ENCODE measurements at regions not wholly inside any gene's neighbourhood (a gene's known extent, or its start where the extent isn't known, plus 50 kb on each side); places are given as distances from the start of the nearest gene placed in this dataset.
"Not testable (repeated sequence)": the region's sequence is repeated elsewhere in the genome, so short reads cannot be mapped to it uniquely, and the experiment has no call there.

DNA sequence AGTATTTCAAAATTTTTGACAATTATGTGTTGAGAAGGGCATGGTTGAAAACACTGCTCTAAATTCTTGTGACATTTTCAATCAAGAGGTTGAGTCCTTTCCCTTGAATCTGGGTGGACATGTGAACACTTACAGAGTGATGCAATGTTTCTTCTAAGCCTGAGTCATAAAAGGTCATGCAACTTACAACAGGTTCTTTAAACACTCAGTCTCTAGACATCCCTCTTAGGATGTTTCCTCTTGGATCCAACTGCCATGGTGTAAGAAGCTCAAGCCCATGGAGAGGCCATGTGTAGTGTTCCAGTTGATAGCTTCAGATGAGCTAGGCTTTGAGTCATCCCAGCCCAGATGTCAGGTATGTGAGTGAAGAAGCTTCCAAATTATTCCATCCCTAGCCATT is 232.2 kb upstream of the MAOA start:
- DNase-seq = no peak

DNA sequence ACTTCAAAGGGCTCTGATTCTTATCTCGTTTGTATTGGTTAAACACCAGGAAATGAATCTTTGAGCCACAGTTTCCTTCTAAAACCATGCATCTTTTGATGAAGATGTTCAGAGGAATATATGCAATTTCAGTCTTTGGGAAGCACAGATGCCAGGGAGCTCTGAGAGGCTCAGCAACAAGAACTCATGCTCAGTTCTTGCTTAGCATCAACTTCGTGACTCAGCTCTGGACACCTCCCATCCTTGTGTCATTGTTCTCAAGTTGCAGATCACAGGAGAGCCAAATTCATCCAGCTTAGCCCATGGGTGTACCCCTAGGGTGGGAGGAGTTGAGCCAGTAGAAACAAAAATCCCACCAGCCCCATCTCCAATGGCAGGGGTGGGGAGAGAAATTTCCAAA is 219.6 kb upstream of the MAOA start:
- DNase-seq = no peak

DNA sequence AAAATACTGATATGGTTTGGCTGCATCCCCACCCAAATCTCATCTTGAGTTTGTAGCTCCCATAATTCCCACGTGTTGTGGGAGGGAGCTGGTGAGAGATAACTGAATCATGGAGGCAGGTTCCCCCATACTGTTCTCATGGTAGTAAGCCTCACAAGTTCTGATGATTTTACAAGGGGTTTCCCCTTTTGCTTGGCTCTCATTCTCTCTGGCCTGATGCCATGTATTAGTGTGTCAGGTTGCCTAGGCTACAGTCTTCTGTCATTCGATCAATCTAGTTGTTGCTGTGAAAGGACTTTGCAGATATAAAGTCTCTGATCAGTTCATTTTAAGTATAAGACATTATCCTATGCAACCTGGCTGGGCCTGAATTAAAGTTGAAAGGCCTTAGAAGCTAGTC is 209.3 kb upstream of the MAOA start:
- no peak for DNase-seq

DNA sequence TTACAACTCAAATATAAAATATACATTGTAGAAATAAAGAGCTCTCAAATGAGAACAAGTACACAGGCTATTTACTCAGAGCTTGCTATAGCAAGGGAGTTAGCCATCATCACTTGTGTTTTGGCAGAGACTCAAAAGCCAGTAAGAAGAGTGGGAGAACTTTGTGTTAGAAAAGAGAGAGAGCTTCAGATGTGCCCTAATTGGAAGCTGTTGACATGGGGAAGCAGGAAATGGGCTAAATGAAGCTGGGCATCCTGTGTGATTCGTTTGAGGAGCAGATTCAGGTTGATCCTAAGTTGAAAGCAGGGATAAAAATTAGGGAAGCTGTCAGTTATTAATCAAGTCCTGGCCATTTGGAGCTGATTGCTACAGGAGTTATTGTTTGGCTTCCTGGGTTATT is 207.4 kb upstream of the MAOA start:
- no peak for DNase-seq

DNA sequence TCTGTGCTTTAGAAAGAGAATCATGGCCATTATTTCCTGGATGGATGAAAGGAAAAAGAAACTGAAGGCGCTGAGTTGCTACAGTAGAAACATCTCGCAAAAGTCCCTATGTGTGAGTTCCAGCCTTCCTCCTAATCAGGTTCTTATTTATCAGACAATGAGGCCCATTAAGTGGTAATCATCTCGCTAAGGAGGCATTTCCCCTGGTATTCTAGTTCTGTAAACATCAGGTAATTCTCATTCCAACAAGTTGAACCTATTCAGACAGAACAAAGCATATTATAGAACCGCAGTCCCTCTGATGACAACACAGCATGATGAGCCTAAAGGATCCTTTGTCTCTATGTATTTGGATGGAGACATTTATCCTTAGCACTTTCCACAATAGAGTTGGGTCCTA is 205.7 kb upstream of the MAOA start:
- no peak for DNase-seq

DNA sequence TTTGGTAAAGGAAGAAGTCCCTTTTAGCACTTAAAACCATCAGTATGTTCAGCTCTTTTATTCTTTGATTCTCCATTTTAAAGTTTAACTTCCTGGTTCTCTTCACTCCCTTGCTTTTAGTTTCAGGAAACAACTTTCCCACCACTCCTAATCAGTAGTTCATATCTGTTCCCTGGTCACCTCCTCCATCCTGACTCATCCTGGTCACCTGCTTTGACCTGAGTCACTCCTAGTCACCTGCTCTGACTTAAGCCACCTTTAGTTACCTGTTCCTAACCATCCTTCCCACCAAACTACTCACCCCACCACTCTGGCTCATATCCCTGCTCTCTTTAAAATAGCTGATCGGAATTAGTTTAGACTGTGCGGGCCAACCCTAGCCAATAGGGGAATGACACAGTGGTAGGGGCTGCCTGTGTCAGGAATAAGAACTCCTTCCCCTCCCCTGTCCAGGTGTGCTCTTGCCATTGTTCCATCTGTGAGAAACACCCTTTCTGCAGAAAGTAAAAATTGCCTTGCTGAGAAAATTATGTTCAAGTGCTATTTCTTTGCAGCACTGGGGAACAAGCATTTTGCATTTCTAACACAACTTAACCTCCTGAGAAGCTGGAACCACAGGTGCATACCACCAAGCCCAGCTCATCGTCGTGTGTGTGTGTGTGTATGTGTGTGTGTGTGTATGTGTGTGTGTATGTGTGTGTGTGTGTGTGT is 204.0 kb upstream of the MAOA start:
- not testable (repeated sequence) for DNase-seq

DNA sequence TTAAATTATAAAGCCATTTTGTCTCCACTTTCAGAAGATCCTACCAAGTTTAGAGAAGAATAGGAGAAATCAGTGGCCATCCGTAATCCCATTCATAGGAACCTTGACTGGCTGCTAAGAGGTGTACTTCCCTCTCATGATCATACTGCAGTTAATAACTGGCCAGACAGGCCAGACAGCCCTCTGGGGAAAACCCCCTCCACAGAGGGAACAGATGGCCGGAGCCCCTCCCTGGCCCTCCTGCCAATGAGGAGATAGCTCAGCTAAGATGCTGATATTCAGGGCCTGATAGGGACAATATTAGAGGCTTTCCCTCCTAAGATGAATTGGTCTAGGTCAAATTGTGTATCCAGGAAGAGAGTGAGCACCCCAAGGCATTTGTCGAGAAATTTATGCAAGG is 200.0 kb upstream of the MAOA start:
- no peak for DNase-seq

DNA sequence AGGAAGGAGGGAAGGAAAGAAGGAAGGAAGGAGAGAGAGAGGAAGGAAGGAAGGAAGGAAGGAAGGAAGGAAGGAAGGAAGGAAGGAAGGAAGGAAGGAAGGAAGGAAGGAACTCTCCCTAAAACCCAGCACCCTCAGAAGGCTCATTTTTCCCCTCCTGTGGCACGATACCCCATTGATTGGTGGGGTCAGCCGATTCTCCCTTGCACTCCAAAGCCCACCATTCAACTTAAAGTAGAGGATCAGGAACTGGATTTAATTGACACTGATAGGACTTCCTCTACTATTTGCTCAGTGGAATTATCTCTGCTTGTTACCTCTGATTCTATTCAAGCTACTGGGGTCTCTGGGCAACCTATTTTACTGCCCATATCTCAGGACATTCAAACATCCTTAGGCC is 199.2 kb upstream of the MAOA start:
- no peak for DNase-seq

DNA sequence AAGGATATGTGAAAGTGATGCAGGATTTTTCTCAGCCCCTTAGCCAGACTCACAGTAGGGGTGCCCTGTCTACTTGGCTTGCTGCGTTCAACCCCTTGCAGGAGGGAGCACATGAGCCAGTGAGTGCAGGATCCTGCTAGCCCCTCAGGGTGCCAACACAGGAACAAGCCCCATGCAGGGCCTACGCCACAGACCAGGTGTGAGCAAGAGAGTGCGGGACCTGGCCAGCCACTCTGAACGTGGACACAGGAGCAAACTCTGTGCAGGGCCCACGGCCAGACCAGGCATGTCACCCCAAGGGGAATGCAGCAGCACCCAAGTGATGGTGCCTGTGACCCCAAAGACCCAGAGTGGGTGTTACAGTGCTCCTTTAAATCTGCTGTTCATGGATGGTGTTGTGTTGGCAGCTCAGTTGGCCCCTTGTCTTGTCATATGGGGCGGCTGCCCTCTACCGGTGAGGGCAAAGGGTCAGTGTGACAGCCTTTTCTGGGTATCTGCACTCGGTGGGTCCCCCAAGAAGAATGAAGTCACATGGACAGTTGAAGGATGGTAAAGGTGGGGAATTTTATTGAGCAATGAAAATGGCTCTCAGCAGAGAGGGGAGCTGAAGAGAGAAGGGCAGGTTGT is 188.4 kb upstream of the MAOA start:
- no peak for DNase-seq

DNA sequence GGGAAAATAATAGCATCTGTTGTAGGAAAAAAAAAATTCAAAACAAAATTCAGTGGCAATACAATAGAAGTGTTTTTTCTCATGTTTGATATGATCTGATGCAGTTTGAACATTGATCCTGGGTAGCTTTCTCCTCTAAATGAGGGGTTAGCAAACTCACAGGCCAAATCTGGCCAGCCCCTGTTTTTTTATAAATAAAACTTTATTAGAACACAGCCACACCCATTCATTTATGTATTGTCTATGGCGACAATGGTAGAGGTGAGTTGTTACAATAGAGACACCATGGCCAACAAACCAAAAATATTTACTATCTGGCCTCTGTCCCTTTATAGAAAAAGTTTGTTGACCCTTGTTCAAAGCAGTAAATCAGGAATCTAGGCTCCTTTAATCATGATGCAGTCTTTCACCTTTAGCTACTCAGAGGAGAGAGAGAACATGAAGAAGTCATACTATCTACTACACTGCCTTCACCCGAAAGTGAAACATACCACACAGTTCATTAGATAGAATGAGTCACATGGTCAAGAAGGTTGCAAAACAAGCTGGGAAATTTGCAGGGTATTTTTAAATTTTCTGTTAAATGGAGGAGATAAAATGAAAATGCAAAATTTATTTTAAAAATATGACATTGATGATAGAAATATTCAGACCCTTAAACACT is 186.6 kb upstream of the MAOA start:
- no peak for DNase-seq

DNA sequence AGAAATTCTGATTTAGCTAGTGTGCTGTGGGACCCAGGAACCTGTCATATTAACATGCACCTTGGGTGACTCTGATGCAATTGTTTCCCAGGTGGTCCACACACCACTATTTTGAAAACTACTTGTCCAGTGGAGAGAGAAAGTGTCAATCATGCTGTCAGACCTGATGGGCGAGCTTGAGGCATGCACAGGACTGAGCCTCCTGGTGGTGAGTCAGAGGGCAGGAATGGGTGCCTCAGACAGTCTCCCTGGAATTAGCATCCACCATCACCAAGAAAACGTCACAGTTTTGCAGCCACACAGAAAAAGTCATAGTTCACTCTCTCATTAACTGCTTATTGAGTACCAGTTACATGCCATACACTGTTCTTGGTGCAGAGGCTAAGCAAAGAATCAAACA is 181.8 kb upstream of the MAOA start:
- DNase-seq = no peak

DNA sequence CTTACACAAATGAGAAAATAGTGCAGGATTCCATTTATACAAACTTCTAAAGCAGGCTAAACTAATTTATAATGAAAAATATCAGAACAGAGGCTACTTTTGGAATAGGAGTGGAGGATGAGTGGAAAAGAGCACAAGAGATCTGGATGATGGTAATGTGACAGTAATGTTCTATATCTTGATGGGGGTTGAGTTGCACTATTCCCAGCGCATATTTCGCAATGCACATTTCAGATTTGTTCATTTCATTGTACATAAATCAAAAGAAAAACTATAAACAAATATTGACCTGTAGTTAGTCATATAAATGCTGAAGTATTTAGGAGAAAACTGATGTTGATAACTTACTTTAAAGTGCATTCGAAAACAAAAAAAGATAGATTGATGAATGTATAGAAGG is 177.0 kb upstream of the MAOA start:
- DNase-seq = no peak

DNA sequence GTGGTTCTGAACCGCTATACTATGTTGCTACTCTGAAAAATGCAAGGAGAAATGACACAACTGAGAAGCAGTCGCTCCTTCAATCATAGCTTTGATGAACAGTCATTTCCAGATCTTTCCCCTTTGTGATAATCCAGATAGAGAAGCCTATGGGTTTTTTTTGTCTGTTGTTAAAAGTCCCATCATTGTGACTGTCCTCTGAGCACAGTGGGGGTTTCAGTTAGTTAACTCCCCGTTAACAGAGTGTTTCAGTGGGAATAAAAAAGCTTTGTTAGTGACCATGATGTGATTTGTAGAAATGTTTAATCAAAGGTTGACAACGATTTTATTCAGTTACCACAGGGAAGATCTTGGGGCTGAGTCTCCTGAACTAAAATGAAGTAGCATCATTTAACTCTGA is 176.2 kb upstream of the MAOA start:
- DNase-seq = no peak

DNA sequence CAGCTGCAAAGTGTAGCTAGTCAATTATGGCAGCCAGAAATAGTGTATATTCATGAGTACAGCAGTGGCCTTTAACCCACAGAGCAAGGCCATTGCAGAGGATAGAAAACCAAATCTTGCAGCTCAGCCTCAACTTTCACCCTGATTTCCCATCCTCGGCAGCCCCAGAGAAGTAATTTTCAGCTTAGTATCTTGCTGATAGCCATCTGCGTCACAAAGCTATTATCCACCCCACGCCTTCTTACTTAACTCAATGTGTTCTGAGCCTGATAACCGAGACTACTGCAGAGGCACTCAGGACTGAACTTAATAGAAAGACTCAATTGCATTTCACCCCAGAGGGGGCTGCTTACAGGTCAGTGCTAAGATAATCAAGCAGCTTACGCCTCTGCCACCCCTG is 174.5 kb upstream of the MAOA start:
- DNase-seq = no peak

DNA sequence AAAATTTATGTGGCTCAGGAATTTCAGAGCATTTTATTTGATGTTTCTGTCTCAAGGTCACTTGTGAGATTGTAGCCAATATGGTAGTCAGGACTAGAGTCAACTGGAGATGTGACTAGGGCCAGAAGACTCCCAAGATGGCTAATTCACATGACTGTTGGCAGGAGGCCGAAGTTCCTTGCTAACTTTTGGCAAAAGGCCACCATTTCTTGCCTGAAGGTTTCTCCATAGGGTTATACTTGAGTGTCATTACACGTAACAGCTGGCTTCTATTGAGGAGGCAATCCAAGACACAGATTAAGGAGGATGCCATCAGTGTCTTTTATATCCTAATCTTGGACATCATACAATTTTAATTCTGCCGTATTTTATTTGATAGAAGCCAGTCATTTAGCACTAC is 162.3 kb upstream of the MAOA start:
- DNase-seq = no peak

DNA sequence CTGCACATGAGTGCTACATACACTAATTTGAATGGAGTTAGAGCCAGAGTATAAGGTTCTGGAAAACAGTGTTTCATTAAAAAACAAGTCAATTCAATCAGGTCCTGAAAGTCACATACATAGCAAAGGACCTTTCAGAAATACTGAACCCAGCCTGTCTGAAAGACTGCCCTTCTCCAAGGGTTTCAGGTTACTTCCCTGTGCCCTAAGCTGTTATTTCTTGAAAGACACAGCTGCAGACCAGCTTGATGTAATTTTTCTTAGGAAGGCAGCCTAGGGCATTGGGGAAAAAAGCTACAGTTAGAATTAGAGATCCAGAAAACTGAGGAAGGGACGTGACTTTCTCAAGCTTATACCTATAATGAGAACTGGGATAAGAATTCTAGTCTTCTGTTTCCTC is 155.9 kb upstream of the MAOA start:
- no peak for DNase-seq

DNA sequence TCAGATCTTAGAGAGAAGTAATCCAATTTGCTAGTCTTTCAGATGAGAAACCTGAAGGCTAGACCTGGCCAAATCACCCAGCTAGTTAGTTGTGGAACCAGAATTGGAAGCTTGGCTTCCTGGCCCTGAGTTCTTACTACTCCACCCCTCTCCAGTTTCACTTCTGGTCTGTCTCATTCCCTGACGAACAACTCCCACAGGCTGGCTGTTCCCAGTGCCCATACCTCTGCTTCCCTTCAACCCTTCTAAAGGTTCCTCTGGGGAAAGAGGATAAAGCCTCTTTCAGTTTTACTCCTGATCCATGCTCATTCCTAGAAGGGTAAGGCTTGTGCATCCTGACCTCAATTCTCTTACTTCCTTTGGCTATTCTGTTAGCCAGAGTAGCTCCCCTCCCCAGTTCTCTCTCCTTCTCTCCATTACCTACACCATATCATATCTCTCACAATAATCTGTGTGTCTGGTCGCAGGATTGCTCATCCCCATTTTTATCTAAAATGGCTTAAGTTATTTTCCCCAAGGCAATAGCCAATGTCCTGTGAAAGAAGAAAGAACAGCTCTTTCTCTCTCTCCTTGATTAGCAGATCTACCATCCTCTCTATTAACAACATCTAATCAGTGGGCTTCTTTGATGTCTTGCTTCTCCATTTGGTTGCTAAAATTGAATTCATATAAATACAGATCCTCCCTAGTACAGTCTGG is 155.0 kb upstream of the MAOA start:
- DNase-seq = no peak

DNA sequence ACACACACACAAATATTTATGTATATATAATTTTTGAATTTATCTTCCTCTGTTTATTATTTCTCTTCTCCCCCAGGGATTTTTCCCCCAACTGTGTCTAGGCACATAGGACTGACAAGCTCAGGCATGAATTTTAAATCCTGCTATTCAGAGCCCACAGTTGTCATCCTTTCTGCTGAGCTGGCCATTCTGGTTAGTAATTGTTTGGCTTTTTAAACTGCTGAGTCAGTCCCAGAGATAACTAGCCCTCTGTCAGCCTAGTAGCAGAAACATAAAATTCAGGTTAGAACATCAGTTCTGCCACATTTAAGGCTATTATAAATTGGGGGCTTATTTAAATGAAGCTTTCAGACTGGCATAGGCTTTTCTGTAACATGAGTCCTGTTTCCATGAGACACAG is 151.7 kb upstream of the MAOA start:
- no peak for DNase-seq

DNA sequence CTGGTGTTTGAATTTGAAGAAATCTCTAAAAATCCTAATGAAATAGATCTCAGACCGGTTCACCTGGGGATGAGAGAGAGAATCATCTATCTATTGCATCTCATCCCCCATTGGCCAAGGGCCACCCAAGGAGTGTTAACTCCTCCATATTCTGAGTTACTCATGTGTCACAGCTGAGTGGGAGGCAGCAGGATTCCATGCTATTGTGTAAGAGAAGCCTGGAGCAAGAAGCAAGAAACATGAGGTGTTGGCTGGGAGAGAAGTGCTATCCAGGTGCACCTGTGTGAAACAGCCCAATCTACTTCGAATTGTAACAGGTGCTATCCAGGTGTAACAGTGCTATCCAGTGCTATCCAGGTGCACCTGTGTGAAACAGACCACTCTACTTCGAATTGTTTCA is 150.3 kb upstream of the MAOA start:
- DNase-seq = no peak

DNA sequence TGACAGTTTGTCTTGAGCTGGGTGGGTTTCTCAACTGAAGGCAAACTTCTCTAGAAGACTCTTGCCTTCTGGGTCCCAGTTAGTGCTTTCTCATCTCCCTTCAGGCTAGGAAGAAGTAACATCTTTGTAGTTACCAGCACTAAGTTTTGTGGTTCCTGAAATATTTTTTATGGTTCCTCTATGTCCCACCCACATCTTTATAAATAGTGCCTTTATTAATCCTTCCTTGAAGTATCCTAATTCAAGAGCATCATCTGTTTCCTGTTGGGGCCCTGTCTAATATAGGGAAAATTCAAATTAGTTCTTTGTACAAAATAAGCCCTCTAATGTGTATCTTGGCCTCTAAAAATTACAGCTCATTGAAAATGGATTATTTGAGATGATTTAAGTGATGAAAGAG is 147.4 kb upstream of the MAOA start:
- DNase-seq = no peak

DNA sequence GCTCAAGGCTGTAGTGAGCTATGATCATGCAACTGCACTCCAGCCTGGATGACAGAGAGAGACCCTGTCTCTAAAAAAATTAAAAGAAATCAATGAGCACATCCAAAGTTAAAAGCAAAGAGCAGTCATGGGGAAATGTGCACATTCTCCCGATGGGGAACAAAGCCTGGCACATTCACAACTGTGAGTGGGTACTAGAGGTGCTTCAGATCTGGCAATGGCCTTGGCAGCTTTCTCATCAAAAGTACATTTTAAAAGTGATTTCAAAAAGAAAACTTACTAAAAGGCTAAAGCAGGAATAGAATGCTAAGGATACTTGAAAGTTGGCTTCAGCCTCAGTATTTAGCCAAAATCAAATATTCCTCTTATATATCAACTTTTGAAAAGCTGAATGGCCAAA is 145.9 kb upstream of the MAOA start:
- no peak for DNase-seq

DNA sequence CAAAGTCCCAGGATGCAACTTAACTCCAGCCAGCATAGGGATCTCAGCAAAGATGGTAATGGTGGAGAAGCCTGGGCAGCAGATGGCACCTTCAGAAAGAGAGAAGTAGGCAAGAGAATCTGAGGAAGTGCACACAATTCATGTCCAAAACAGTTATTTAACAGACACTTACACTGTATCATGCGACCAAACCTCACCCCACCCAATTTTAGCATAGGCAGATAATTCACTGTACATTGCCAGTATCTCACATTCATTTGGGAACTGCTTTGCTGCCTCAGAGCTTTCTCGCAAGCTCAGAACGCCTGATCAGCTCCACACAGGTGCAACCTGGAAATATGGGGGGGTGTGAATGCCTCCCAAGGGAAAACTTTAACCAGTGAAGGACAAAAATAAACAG is 143.0 kb upstream of the MAOA start:
- DNase-seq = no peak

DNA sequence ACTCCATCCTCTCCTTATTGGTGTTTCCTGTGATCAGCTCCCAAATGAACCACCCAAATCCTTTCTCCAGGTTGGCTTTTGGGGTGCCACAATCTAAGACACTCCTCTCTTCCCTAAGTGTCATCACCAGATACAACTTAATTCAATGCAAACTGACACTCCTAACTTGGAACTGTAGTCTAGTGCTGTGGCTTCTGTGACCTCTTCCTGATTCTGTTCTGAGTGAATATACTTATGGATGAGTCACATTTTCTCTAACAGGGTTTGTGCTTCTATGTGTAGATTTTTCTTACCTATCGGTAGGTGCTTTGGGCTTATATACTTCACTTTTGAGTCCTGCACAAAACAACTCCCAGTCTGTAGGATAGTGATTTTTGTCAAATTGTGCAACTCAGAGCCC is 141.3 kb upstream of the MAOA start:
- DNase-seq = no peak

DNA sequence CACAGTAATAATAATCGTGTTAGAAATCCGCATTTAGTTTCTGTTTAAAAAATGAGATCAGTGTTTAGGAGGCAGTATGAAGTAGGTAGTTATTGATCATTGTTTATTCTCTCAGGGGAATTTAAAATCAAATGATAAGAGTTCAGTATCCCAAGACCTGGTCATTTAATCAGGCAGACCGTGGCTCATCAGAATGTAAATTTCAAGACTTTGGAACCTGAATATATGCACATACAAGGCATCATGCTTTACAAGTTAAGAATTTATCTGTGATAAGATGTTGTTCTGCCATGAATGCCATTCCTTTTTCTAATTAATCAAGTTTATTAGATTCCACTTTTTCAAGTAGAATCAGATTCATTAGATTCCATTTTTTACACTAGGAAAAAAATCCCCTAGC is 133.5 kb upstream of the MAOA start:
- no peak for DNase-seq

Data from stimulated activated CD4-positive, alpha-beta T cell treated with anti-CD3 and anti-CD28 coated beads, Interleukin-4, amount 100 ng/mL, for 4 hours (primary cell).